ENCODE measurements at regions not wholly inside any gene's neighbourhood (a gene's known extent, or its start where the extent isn't known, plus 50 kb on each side); places are given as distances from the start of the nearest gene placed in this dataset.

DNA sequence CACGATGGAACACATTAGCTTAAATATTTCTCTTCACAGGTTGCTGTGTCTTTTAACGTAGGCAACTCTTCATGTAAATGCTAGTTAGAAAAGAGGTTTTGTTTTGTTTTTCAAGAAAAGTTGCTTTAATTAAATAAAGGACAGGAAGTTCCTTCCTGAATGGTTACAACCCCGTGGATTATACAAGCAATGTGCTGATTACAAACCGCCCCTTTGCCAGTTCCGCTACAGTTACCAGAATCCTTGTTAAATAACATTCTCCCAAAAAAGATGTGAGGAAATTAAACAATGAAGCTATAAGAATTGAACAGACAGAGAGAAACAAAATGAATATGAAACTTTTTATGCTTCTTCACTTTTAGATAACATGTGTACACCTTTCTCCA lies 75.1 kb downstream of the LYZL2 start:
- Histone ChIP-seq H3K4me1 (ENCODE audit: control insufficient read depth in 2 of 2, insufficient read depth in 2 of 2, low read length in 2 of 2) (no peaks in the 10 kb centered on the region), H3K9ac (ENCODE audit: low read length) (no peak overlapping the region), H2AFZ (ENCODE audit: insufficient read depth, low read depth, low read length, poor library complexity, severe bottlenecking) (no peak overlapping the region), H3K27ac (ENCODE audit: low read length in 2 of 2) (no peak overlapping the region), H3K27me3 (replicated peaks in 1 of 4; ENCODE audit: control extremely low read depth in 1 of 4, control insufficient read depth in 3 of 4, insufficient read depth in 4 of 4, low read length in 3 of 4) (no peaks in the 10 kb centered on the region), H3K4me2 (replicated peaks; ENCODE audit: low read depth, low read length, poor library complexity, severe bottlenecking) (no peak overlapping the region), H3K79me2 (ENCODE audit: control insufficient read depth, insufficient read depth, low read length) (no peaks in the 10 kb centered on the region), H3K4me3 (ENCODE audit: control extremely low read depth in 1 of 5, extremely low read depth in 1 of 5, insufficient read depth in 1 of 5, low read depth in 2 of 5, low read length in 4 of 5) (no peak overlapping the region), H3K36me3 (replicated peaks in 1 of 2; ENCODE audit: control extremely low read depth in 1 of 2, control insufficient read depth in 1 of 2, extremely low read depth in 1 of 2, insufficient read depth in 2 of 2, low read length in 1 of 2) (no peaks in the 10 kb centered on the region), H3K9me3 (ENCODE audit: control extremely low read depth in 1 of 3, control insufficient read depth in 2 of 3, insufficient read depth in 1 of 3, low read length in 2 of 3) (no peaks in the 10 kb centered on the region), H4K20me1 (ENCODE audit: control insufficient read depth, insufficient read depth, low read length, poor library complexity, severe bottlenecking) (no peaks in the 10 kb centered on the region)
- CTCF ChIA-PET, result interaction anchor here (0.5 to 2.5 kb wide), 3 partner anchors 30 to 1697 kb away, joined by 3 to 7 read pairs (median 3); no protein-coding TSS in a partner anchor
- POLR2A ChIA-PET, result no interaction called here
- Mint-ChIP-seq H3K4me1 (peaks cover 5% of the 10 kb centered on the region), H3K27me3 (no peaks in the 10 kb centered on the region), H3K9me3 (ENCODE audit: insufficient read depth) (no peaks in the 10 kb centered on the region), H3K4me3 (no peak overlapping the region), H3K27ac (no peak overlapping the region)
- DNase-seq (no peak), ATAC-seq (ENCODE audit: low read depth) (no peak)
- TF ChIP-seq EZH2 (IDR thresholded peaks at IDR 0.05; ENCODE audit: borderline replicate concordance, insufficient read depth, low read depth, low read length, poor library complexity, severe bottlenecking) (no peak), CTCF (IDR thresholded peaks at IDR 0.05) (no peak)
- no CpG with 5 or more reads among the region's 5 CpGs for WGBS (ENCODE audit: insufficient coverage)
- intact Hi-C loops (cut with micrococcal nuclease), result no loop called here

DNA sequence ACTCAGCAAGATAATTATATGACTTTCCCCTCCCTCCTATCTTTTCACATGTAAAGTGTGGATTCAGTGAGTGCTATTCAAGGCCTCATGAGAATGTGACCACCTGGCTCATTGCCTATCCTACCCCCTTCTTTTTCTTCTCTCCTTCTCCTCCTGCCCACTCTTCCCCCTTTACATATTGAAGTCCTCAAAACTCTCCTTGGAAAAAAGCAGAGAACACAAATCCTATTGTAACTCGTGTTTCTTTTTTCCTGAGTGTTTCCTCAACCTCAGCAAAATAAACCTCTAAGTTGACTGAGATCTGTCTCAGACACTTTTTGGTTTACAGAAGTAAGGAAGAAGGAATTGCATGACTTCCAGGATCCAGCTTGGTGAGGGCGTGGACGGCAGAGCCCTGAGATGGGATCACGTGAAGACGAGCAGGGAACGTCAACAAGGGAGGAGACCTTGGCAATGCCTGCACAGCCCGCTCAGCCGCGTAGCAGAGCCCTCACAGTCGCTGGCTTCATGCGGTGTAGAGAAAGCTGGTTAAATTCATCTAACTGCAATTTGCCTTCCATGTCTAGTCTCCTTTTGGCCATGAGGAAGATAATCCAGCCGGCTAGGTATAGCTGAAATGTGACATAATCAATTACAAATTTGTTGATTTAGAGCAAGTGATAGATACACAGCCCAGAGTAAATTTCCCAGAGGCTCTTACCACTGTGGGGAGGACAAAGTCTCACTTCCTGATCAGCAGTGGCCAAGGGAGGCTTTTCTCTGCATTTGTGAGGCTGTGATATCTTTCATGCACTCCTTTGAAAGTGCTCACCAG lies 75.7 kb downstream of the LYZL2 start:
- Mint-ChIP-seq H3K27ac (no peak overlapping the region), H3K4me3 (no peak overlapping the region), H3K27me3 (no peaks in the 10 kb centered on the region), H3K4me1 (peaks cover 5% of the 10 kb centered on the region), H3K9me3 (ENCODE audit: insufficient read depth) (no peaks in the 10 kb centered on the region)
- H3K4me1 ChIP-seq (ENCODE audit: control insufficient read depth in 2 of 2, insufficient read depth in 2 of 2, low read length in 2 of 2), result no peaks in the 10 kb centered on the region
- no peaks in the 10 kb centered on the region for H3K27me3 ChIP-seq (replicated peaks in 1 of 4; ENCODE audit: control extremely low read depth in 1 of 4, control insufficient read depth in 3 of 4, insufficient read depth in 4 of 4, low read length in 3 of 4)
- no peak overlapping the region for H3K27ac ChIP-seq (ENCODE audit: low read length in 2 of 2)
- no peak overlapping the region for H3K4me2 ChIP-seq (replicated peaks; ENCODE audit: low read depth, low read length, poor library complexity, severe bottlenecking)
- WGBS (ENCODE audit: insufficient coverage), result 95% methylated on average over 9 of the region's 12 CpGs
- intact Hi-C loops (cut with micrococcal nuclease), result no loop called here
- H3K9me3 ChIP-seq (ENCODE audit: control extremely low read depth in 1 of 3, control insufficient read depth in 2 of 3, insufficient read depth in 1 of 3, low read length in 2 of 3), result no peaks in the 10 kb centered on the region
- H2AFZ ChIP-seq (ENCODE audit: insufficient read depth, low read depth, low read length, poor library complexity, severe bottlenecking), result no peak overlapping the region
- no peaks in the 10 kb centered on the region for H3K79me2 ChIP-seq (ENCODE audit: control insufficient read depth, insufficient read depth, low read length)
- no peak overlapping the region for H3K4me3 ChIP-seq (ENCODE audit: control extremely low read depth in 1 of 5, extremely low read depth in 1 of 5, insufficient read depth in 1 of 5, low read depth in 2 of 5, low read length in 4 of 5)
- ChIA-PET POLR2A (no interaction called here), CTCF (interaction anchor here (0.5 to 2.5 kb wide), 3 partner anchors 31 to 1697 kb away, joined by 3 to 7 read pairs (median 3); no protein-coding TSS in a partner anchor)
- ATAC-seq (ENCODE audit: low read depth), result no peak
- H3K36me3 ChIP-seq (replicated peaks in 1 of 2; ENCODE audit: control extremely low read depth in 1 of 2, control insufficient read depth in 1 of 2, extremely low read depth in 1 of 2, insufficient read depth in 2 of 2, low read length in 1 of 2), result no peaks in the 10 kb centered on the region
- TF ChIP-seq CTCF (IDR thresholded peaks at IDR 0.05), result no peak
- no peak for TF ChIP-seq EZH2 (IDR thresholded peaks at IDR 0.05; ENCODE audit: borderline replicate concordance, insufficient read depth, low read depth, low read length, poor library complexity, severe bottlenecking)
- no peaks in the 10 kb centered on the region for H4K20me1 ChIP-seq (ENCODE audit: control insufficient read depth, insufficient read depth, low read length, poor library complexity, severe bottlenecking)
- no peak for DNase-seq
- H3K9ac ChIP-seq (ENCODE audit: low read length), result no peak overlapping the region

Data from B cell (primary cell).